Calu3 (cell line): ENCODE measurements at regions not wholly inside any gene's neighbourhood (a gene's known extent, or its start where the extent isn't known, plus 50 kb on each side); places are given as distances from the start of the nearest gene placed in this dataset.

Source experiments
- BruUV-seq: library from RNA; stranded (reverse); fragments of 400-500 nt; replicated peaks from 2 replicates; lab custom pipeline; 2021; lab: Mats Ljungman, UMichigan
- CTCF ChIA-PET: fragments of 300-600 bp; sonication (Branson Sonifier 250); formaldehyde crosslinking; loops from one replicate; lab custom pipeline; 2022; ENCODE audit warnings: antibody characterized with exemption; lab: Charles Lee
- DNase-seq: peaks from one replicate; pipeline ENCODE4 v3.0.0; 2022
- H3K27ac Mint-ChIP-seq: one replicate; pipeline ENCODE4 v1.8.0; 2022; ENCODE audit warnings: mixed read lengths; ENCODE audit not compliant: unreplicated experiment
- H3K27me3 Mint-ChIP-seq: one replicate; pipeline ENCODE4 v1.8.0; 2022; ENCODE audit warnings: mixed read lengths; ENCODE audit not compliant: unreplicated experiment
- H3K36me3 Mint-ChIP-seq: one replicate; pipeline ENCODE4 v1.8.0; 2022; ENCODE audit warnings: mild to moderate bottlenecking, moderate library complexity, mixed read lengths; ENCODE audit not compliant: insufficient read depth, unreplicated experiment
- H3K4me1 Mint-ChIP-seq: one replicate; pipeline ENCODE4 v1.8.0; 2022; ENCODE audit warnings: mild to moderate bottlenecking, low read depth, mixed read lengths; ENCODE audit not compliant: unreplicated experiment
- H3K4me3 Mint-ChIP-seq: one replicate; pipeline ENCODE4 v1.8.0; 2022; ENCODE audit warnings: mild to moderate bottlenecking, low read depth, moderate library complexity, mixed read lengths; ENCODE audit not compliant: unreplicated experiment
- H3K9me3 Mint-ChIP-seq: one replicate; pipeline ENCODE4 v1.8.0; 2022; ENCODE audit warnings: low read depth, mixed read lengths; ENCODE audit not compliant: unreplicated experiment
- intact Hi-C: fragments of 100-400 bp; cut with micrococcal nuclease; formaldehyde crosslinking; loops from one replicate; pipeline ENCODE4 v1.10.0; 2022; ENCODE audit not compliant: unreplicated experiment
- TF ChIP-seq, protein P1 (sequence below): fragments of 200-600 bp; IDR thresholded peaks from one replicate; pipeline ENCODE4 v1.8.0; 2022; ENCODE audit warnings: antibody characterized with exemption; ENCODE audit not compliant: unreplicated experiment

DNA sequence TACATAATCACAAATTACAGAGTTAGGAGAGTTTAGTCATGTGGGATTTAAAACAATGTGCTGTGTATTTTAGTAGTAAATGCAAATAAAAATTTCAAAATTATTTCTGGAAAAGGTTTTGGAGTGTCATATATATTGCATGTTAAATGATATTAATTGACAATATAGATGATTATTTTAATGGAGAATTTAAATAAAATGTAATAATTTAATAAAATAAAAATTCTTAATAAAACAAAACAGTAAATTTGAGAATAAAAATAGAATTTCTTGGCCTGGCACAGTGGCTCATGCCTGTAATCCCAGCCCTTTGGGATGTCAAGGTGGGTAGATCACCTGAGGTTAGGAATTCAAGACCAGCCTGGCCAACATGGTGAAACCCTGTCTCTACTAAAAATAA, 1442.8 kb upstream of the ALCAM start:
- Mint-ChIP-seq H3K27me3 (no peaks in the 10 kb centered on the region), H3K4me1 (no peaks in the 10 kb centered on the region), H3K36me3 (no peaks in the 10 kb centered on the region), H3K4me3 (no peak overlapping the region), H3K9me3 (no peaks in the 10 kb centered on the region), H3K27ac (no peak overlapping the region)
- TF ChIP-seq, protein P1, sequence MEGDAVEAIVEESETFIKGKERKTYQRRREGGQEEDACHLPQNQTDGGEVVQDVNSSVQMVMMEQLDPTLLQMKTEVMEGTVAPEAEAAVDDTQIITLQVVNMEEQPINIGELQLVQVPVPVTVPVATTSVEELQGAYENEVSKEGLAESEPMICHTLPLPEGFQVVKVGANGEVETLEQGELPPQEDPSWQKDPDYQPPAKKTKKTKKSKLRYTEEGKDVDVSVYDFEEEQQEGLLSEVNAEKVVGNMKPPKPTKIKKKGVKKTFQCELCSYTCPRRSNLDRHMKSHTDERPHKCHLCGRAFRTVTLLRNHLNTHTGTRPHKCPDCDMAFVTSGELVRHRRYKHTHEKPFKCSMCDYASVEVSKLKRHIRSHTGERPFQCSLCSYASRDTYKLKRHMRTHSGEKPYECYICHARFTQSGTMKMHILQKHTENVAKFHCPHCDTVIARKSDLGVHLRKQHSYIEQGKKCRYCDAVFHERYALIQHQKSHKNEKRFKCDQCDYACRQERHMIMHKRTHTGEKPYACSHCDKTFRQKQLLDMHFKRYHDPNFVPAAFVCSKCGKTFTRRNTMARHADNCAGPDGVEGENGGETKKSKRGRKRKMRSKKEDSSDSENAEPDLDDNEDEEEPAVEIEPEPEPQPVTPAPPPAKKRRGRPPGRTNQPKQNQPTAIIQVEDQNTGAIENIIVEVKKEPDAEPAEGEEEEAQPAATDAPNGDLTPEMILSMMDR, result no peak
- DNase-seq, result no peak
- CTCF ChIA-PET, result no interaction called here
- intact Hi-C loops, result no loop called here
- BruUV-seq, result no TSS peak

DNA sequence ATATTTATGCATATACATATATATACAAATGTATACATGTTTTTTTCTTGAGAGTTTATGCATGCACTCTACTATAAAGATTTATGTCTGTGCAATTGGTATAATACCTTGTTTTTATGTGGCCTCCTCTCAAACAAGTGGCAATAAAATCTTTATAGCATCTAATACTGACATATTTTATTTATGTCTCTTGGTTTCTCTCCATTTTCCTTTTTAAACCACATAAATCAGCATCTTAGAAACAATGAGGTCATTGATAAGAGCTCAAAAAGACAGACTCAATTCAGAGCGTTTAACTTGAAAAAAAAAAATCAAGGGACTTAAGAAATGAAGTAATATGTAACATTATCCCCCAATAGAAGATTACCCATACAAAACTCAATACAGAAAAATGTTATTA, 1442.2 kb upstream of the ALCAM start:
- no TSS peak for BruUV-seq
- DNase-seq, result no peak
- no peaks in the 10 kb centered on the region for H3K4me1 Mint-ChIP-seq
- TF ChIP-seq, protein P1, result no peak
- intact Hi-C loops, result no loop called here
- H3K9me3 Mint-ChIP-seq, result no peaks in the 10 kb centered on the region
- CTCF ChIA-PET, result no interaction called here
- no peak overlapping the region for H3K4me3 Mint-ChIP-seq
- H3K27me3 Mint-ChIP-seq, result no peaks in the 10 kb centered on the region
- no peaks in the 10 kb centered on the region for H3K36me3 Mint-ChIP-seq
- no peak overlapping the region for H3K27ac Mint-ChIP-seq

DNA sequence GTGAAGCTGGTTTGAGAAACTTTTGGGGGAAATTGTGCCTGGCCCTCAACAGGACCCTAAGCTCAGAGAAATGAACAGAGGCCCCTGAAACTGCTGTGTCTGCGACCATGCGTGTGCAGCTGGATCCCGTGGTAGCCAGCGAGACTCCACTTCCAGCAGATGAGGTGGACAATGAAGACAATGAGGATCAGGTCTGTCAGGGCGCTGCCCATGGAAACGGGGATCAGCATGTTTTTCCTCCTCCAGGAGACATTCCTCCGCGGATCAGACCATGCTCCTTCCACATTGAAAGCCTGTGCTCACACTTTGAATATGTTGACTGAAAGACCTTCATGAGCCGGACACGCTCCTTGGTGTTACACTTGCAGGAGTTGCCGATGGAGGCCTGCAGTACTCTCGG, 1439.8 kb upstream of the ALCAM start:
- no peak overlapping the region for H3K4me3 Mint-ChIP-seq
- TF ChIP-seq, protein P1, result no peak
- H3K4me1 Mint-ChIP-seq, result no peaks in the 10 kb centered on the region
- no peaks in the 10 kb centered on the region for H3K36me3 Mint-ChIP-seq
- no peaks in the 10 kb centered on the region for H3K27me3 Mint-ChIP-seq
- no peak overlapping the region for H3K27ac Mint-ChIP-seq
- H3K9me3 Mint-ChIP-seq, result no peaks in the 10 kb centered on the region
- BruUV-seq, result no TSS peak
- intact Hi-C loops, result no loop called here
- CTCF ChIA-PET, result no interaction called here
- DNase-seq, result no peak

DNA sequence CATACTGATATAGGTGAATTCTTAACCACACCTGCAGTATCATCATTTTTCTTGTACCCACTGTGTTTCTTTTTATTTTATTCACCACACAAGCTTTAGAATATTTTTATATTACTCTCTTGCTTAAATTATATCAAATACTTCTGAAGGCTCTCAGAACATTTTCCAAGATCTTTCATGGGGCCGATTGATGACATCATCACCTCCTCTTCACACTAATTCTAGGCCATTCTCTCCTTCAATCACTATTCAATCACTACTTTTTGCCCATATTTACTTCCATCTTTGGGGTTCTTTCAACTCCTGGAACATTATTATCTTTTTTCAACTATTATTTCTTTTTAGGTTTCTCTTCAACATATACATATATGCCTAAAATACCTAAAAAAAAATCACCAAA, 1438.8 kb upstream of the ALCAM start:
- Mint-ChIP-seq H3K4me1 (no peaks in the 10 kb centered on the region), H3K9me3 (no peaks in the 10 kb centered on the region), H3K27ac (no peak overlapping the region), H3K27me3 (no peaks in the 10 kb centered on the region), H3K4me3 (no peak overlapping the region), H3K36me3 (no peaks in the 10 kb centered on the region)
- no TSS peak for BruUV-seq
- intact Hi-C loops, result no loop called here
- CTCF ChIA-PET, result no interaction called here
- TF ChIP-seq, protein P1, result no peak
- no peak for DNase-seq
